ENCODE measurements at regions not wholly inside any gene's neighbourhood (a gene's known extent, or its start where the extent isn't known, plus 50 kb on each side); places are given as distances from the start of the nearest gene placed in this dataset.

GRCh38 chr10:83880252-83880791 lies 259.0 kb upstream of the GHITM start:
- ChIA-PET POLR2A (no interaction called here), CTCF (interaction anchor here (2.6 kb wide), 1 partner anchor 9 kb away, joined by 10 read pairs; no protein-coding TSS in a partner anchor)
- no peak for DNase-seq (ENCODE audit: extremely low spot score)
- no peak for TF ChIP-seq CTCF (IDR thresholded peaks at IDR 0.05; ENCODE audit: control extremely low read depth, extremely low read depth, low read depth, missing control alignments)

GRCh38 chr10:83881661-83882060 lies 257.6 kb upstream of the GHITM start:
- CTCF ChIA-PET, result interaction anchor here (2.6 kb wide), 1 partner anchor 10 kb away, joined by 10 read pairs; no protein-coding TSS in a partner anchor
- DNase-seq (ENCODE audit: extremely low spot score), result no peak
- POLR2A ChIA-PET, result no interaction called here

GRCh38 chr10:83886871-83887270 lies 252.4 kb upstream of the GHITM start:
- TF ChIP-seq CTCF (IDR thresholded peaks at IDR 0.05; ENCODE audit: control extremely low read depth, extremely low read depth, low read depth, missing control alignments), result no peak
- ChIA-PET CTCF (interaction anchor here (1.3 to 2.3 kb wide), 3 partner anchors 12 to 28 kb away, joined by 3 to 23 read pairs (median 11); no protein-coding TSS in a partner anchor), POLR2A (no interaction called here)
- no peak for DNase-seq (ENCODE audit: extremely low spot score)

More at GRCh38 chr10:83881661-83882060, 257.6 kb upstream of the GHITM start:
- no peak for TF ChIP-seq CTCF (IDR thresholded peaks at IDR 0.05; ENCODE audit: control extremely low read depth, extremely low read depth, low read depth, missing control alignments)

- TF ChIP-seq CTCF (IDR thresholded peaks at IDR 0.05; ENCODE audit: control extremely low read depth, extremely low read depth, low read depth, missing control alignments), result no peak
- no peak for DNase-seq (ENCODE audit: extremely low spot score)
- CTCF ChIA-PET, result no interaction called here
- POLR2A ChIA-PET, result no interaction called here
These were observed 246.6 kb upstream of the GHITM start for GRCh38 chr10:83892737-83893136.

GRCh38 chr10:83896219-83896618 lies 243.1 kb upstream of the GHITM start:
- no peak for DNase-seq (ENCODE audit: extremely low spot score)
- CTCF ChIA-PET, result interaction anchor here (1.4 to 2.1 kb wide), 3 partner anchors 11 to 23 kb away, joined by 3 to 6 read pairs (median 3); no protein-coding TSS in a partner anchor
- POLR2A ChIA-PET, result no interaction called here
- no peak for TF ChIP-seq CTCF (IDR thresholded peaks at IDR 0.05; ENCODE audit: control extremely low read depth, extremely low read depth, low read depth, missing control alignments)

GRCh38 chr10:83897626-83898025 lies 241.7 kb upstream of the GHITM start:
- ChIA-PET POLR2A (no interaction called here), CTCF (interaction anchor here (1.4 to 2.1 kb wide), 3 partner anchors 21 to 27 kb away, joined by 3 to 6 read pairs (median 3); no protein-coding TSS in a partner anchor)
- DNase-seq (ENCODE audit: extremely low spot score), result no peak
- TF ChIP-seq CTCF (IDR thresholded peaks at IDR 0.05; ENCODE audit: control extremely low read depth, extremely low read depth, low read depth, missing control alignments), result no peak

All from GM10248 (cell line).